ENCODE measurements at regions not wholly inside any gene's neighbourhood (a gene's known extent, or its start where the extent isn't known, plus 50 kb on each side); places are given as distances from the start of the nearest gene placed in this dataset.
"Not testable (repeated sequence)": the region's sequence is repeated elsewhere in the genome, so short reads cannot be mapped to it uniquely, and the experiment has no call there.

- DNase-seq (ENCODE audit: low read depth in 1 of 2, low spot score in 1 of 2) = no peak
- no peak for TF ChIP-seq JUND (IDR thresholded peaks at IDR 0.05; ENCODE audit: low read depth)
- in situ Hi-C loops (cut with HindIII; ENCODE audit: low pct_unique_long_range_greater_than_20kb, low sequenced_read_pairs) = no loop called here
Observed at GRCh38 chr3:30467596-30468238, 138.7 kb upstream of the TGFBR2 start.

DNA sequence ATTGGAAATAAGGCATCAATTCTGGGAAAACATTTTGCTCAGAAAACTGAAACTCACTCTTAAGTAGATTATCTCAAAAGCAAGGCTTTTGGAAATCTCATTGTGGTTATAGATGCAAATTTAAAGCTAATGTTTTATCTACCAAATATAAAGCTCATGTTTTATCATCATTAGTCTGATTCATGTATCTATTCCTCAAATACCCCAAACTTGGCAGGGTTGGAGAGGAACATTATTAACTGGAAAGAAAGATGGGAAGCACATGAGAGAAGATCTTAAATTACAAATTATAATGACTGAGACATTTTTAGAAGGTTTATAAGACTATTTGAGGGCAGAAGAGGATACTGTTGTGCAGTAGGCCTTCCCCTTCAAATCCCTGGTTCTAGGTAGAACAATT lies 137.3 kb upstream of the TGFBR2 start:
- TF ChIP-seq JUND (IDR thresholded peaks at IDR 0.05; ENCODE audit: low read depth) = no peak
- in situ Hi-C loops (cut with HindIII; ENCODE audit: low pct_unique_long_range_greater_than_20kb, low sequenced_read_pairs) = no loop called here
- DNase-seq (ENCODE audit: low read depth in 1 of 2, low spot score in 1 of 2) = no peak

DNA sequence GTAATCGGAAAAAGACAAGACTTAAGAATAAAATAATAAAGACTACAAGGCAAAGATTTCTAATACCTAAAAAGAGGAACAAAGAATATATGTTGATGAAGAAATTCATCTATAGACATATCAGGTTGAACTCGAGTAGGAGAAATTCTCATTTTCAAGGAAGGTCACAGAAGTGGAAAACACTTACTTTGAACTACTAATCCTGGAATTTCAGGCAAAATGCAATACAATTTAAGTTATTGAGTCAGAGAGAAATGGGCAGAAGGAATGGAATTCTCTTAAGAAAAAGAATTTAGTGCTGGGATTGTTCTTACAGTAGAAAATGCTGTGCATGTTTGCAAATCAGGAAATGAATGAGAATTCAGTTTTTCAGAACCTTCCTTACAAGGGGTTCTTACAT lies 135.9 kb upstream of the TGFBR2 start:
- no peak for TF ChIP-seq JUND (IDR thresholded peaks at IDR 0.05; ENCODE audit: low read depth)
- DNase-seq (ENCODE audit: low read depth in 1 of 2, low spot score in 1 of 2) = no peak
- in situ Hi-C loops (cut with HindIII; ENCODE audit: low pct_unique_long_range_greater_than_20kb, low sequenced_read_pairs) = no loop called here

DNA sequence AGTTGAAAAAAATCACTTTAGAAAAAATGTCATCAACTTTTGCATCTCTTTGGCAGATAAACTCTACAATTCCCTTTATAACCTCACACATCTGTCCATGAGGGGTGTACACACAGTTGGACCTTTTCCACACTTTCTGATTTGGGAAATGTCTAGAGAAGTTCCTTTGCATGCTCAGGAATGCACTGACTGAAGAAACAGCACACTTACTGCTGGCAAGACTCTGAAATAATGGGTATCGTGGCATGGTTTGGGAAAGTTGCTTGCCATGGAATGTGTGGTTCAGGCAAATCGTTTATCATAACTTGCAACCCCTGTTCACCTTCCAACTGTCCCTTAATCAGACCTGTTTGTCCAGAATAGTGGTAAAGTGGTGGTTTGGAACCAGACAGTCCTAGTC lies 135.3 kb upstream of the TGFBR2 start:
- TF ChIP-seq JUND (IDR thresholded peaks at IDR 0.05; ENCODE audit: low read depth) = no peak
- in situ Hi-C loops (cut with HindIII; ENCODE audit: low pct_unique_long_range_greater_than_20kb, low sequenced_read_pairs) = no loop called here
- DNase-seq (ENCODE audit: low read depth in 1 of 2, low spot score in 1 of 2) = no peak

- DNase-seq (ENCODE audit: low read depth in 1 of 2, low spot score in 1 of 2) = no peak
- in situ Hi-C loops (cut with HindIII; ENCODE audit: low pct_unique_long_range_greater_than_20kb, low sequenced_read_pairs) = no loop called here
- no peak for TF ChIP-seq JUND (IDR thresholded peaks at IDR 0.05; ENCODE audit: low read depth)
Observed at GRCh38 chr3:30471796-30472489, 134.5 kb upstream of the TGFBR2 start.

GRCh38 chr3:30473374-30474051 lies 132.9 kb upstream of the TGFBR2 start:
- in situ Hi-C loops (cut with HindIII; ENCODE audit: low pct_unique_long_range_greater_than_20kb, low sequenced_read_pairs) = no loop called here
- no peak for DNase-seq (ENCODE audit: low read depth in 1 of 2, low spot score in 1 of 2)
- TF ChIP-seq JUND (IDR thresholded peaks at IDR 0.05; ENCODE audit: low read depth) = no peak

DNA sequence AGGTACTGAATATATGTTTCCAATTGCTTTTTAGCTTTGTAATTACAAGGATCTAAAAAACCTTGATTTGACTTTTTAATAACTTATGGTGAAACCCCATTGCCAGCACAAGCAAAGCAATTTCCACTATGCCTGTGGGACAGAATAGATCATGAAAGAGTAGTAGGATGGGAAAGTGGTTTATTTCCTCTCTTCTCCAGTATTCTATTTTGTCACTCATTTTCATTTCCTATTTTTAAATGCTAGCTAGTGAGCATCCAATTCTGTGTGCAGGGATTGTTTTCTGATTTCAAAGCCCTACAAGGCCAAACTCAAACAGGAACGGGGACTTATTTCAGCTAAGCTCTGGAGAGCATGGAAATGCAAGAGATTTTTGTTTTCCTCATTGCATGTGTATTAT lies 132.0 kb upstream of the TGFBR2 start:
- DNase-seq (ENCODE audit: low read depth in 1 of 2, low spot score in 1 of 2) = no peak
- no peak for TF ChIP-seq JUND (IDR thresholded peaks at IDR 0.05; ENCODE audit: low read depth)
- in situ Hi-C loops (cut with HindIII; ENCODE audit: low pct_unique_long_range_greater_than_20kb, low sequenced_read_pairs) = no loop called here

DNA sequence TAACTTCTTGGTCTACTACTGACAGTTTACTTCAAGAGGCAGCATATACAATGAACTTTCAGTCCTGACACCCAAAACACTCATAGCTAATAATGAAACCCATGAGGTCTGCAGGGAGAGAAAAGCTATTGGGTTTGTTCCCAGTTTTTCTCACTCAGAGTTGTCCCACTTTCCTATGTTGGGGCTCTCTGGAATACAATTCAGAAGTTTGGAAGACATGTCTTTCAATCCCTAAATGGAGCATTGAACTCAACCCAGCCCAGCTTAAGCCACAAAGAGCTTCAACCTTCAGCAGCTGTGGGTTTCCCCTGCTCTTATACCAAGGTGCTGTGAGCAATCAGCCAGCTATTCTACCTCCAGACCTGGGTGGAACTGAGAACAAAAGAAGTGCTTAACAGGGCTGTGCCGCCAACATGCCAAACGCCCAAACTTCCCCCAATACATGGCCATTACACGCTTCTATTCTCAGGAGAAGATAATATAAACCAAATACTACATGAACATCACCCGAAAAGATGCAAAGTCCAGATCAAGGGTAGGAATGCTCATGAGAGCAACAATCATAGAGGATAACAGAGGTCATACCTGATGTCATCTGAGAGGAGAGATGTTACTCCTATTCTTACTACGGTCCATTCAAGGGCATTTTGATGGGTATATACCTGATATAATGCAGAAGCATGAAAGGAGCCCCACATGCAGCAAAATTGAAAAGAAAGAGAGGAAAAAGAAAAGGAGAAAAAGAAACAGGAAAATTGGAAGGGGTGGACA lies 131.2 kb upstream of the TGFBR2 start:
- no peak for DNase-seq (ENCODE audit: low read depth in 1 of 2, low spot score in 1 of 2)
- in situ Hi-C loops (cut with HindIII; ENCODE audit: low pct_unique_long_range_greater_than_20kb, low sequenced_read_pairs) = no loop called here
- TF ChIP-seq JUND (IDR thresholded peaks at IDR 0.05; ENCODE audit: low read depth) = no peak

DNA sequence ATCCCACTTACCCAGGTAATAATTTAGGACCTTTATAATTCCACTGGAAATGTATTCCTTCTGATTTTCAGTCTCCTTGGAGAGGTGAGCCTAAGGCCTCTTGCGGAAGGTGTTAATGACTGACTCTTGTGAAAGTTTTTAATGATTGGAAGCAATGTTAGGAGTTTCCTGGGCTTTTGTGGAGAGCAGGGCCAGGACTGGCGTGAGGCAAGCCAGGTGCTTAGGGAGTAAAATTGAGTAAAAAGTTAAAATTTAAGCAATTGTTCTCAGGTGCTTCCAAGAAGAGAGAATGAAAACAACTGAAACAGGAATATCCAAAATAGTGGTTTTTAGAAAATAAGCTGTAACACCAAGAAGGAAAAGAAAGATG lies 130.6 kb upstream of the TGFBR2 start:
- in situ Hi-C loops (cut with HindIII; ENCODE audit: low pct_unique_long_range_greater_than_20kb, low sequenced_read_pairs) = no loop called here
- TF ChIP-seq JUND (IDR thresholded peaks at IDR 0.05; ENCODE audit: low read depth) = no peak
- no peak for DNase-seq (ENCODE audit: low read depth in 1 of 2, low spot score in 1 of 2)

GRCh38 chr3:30476368-30477084 lies 129.9 kb upstream of the TGFBR2 start:
- in situ Hi-C loops (cut with HindIII; ENCODE audit: low pct_unique_long_range_greater_than_20kb, low sequenced_read_pairs) = no loop called here
- TF ChIP-seq JUND (IDR thresholded peaks at IDR 0.05; ENCODE audit: low read depth) = no peak
- no peak for DNase-seq (ENCODE audit: low read depth in 1 of 2, low spot score in 1 of 2)

DNA sequence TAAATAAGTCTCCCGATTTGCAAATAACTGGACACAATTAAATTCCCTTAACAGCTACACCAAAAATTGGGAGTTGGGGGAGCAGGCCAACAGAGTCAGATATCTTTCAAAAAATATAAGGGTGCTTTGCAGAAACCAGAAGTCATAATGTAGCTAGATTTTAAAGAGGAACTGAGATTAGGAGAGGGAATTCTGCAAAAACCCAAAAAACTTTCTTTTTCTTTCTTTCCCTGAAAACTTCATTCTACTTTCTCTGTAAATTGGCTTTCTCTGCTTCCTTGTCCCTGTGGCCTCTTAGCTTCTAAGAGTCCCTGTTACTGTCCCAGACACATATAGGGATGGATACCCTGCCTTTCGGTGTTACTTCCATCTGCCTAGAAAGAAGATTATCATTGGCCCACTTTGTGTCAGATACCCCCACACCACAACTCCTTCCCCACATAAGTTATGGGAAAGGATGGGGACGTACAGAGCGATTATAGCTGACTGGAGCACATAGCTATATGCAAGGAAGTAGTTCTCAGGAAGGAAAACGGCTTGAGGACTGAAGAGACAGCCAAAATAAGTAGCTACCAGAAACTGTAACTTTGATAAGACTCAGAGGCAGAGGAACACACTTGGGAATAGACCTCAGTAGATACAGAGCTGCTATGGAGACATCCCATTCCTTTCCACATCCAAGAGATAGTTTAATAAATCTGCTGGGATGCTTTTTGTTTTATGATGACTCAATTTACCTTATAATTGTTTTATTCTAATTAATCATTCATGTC lies 129.1 kb upstream of the TGFBR2 start:
- in situ Hi-C loops (cut with HindIII; ENCODE audit: low pct_unique_long_range_greater_than_20kb, low sequenced_read_pairs) = no loop called here
- TF ChIP-seq JUND (IDR thresholded peaks at IDR 0.05; ENCODE audit: low read depth) = no peak
- DNase-seq (ENCODE audit: low read depth in 1 of 2, low spot score in 1 of 2) = no peak

GRCh38 chr3:30479737-30480136 lies 126.7 kb upstream of the TGFBR2 start:
- in situ Hi-C loops (cut with HindIII; ENCODE audit: low pct_unique_long_range_greater_than_20kb, low sequenced_read_pairs); DNase-seq (ENCODE audit: low read depth in 1 of 2, low spot score in 1 of 2): not testable (repeated sequence)

GRCh38 chr3:30480156-30480555 lies 126.2 kb upstream of the TGFBR2 start:
- in situ Hi-C loops (cut with HindIII; ENCODE audit: low pct_unique_long_range_greater_than_20kb, low sequenced_read_pairs); DNase-seq (ENCODE audit: low read depth in 1 of 2, low spot score in 1 of 2): not testable (repeated sequence)
